Naive thymus-derived CD8-positive, alpha-beta T cell (primary cell): ENCODE measurements at regions not wholly inside any gene's neighbourhood (a gene's known extent, or its start where the extent isn't known, plus 50 kb on each side); places are given as distances from the start of the nearest gene placed in this dataset.
A peak's percentile ranks its signal among the peaks of the same experiment; 100 is the strongest.

Source experiments
- ATAC-seq, 2 donors: fragments of 150-1000 bp; cut with Tn5 transposase in 1 of 2; sonication (Bioruptor Pico), chemical (Tn5 transposase) in 1 of 2; 1 replicate in 1 of 2; 2 replicates in 1 of 2; pipeline ENCODE4 v1.10.0; 2021; ENCODE audit warnings: mild to moderate bottlenecking in 2 of 2, moderate library complexity in 2 of 2
- POLR2A ChIA-PET: fragments of 350-600 bp; sonication (Branson Sonifier 250); formaldehyde crosslinking; loops from one replicate; lab custom pipeline; 2021; ENCODE audit warnings: antibody characterized with exemption; lab: Charles Lee
- DNase-seq, 10 donors: peaks; one replicate each; pipeline versions ENCODE4 v3.0.0 to v3.0.0-alpha.2; 2020 to 2022
- H3K27ac Mint-ChIP-seq, 10 donors: one replicate each; pipeline ENCODE4 v1.8.0; 2020 to 2022; ENCODE audit warnings: mild to moderate bottlenecking in 10 of 10, mixed read lengths in 10 of 10, moderate library complexity in 4 of 10, inconsistent platforms in 1 of 10
- H3K27me3 Mint-ChIP-seq, 5 donors: one replicate each; pipeline ENCODE4 v1.8.0; 2021 to 2022; ENCODE audit warnings: mixed read lengths in 5 of 5
- H3K36me3 Mint-ChIP-seq, 3 donors: one replicate each; pipeline ENCODE4 v1.8.0; 2020 to 2022; ENCODE audit warnings: mixed read lengths in 3 of 3, mild to moderate bottlenecking in 2 of 3, inconsistent platforms in 1 of 3
- H3K4me1 Mint-ChIP-seq, 4 donors: one replicate each; pipeline ENCODE4 v1.8.0; 2021 to 2022; ENCODE audit warnings: mixed read lengths in 4 of 4
- H3K4me3 Mint-ChIP-seq, 10 donors: one replicate each; pipeline ENCODE4 v1.8.0; 2020 to 2022; ENCODE audit warnings: mild to moderate bottlenecking in 10 of 10, mixed read lengths in 10 of 10, moderate library complexity in 6 of 10, inconsistent platforms in 1 of 10
- H3K9me3 Mint-ChIP-seq, 9 donors: one replicate each; pipeline ENCODE4 v1.8.0; 2020 to 2022; ENCODE audit warnings: mixed read lengths in 9 of 9, mild to moderate bottlenecking in 3 of 9, inconsistent platforms in 1 of 9, moderate library complexity in 1 of 9

DNA sequence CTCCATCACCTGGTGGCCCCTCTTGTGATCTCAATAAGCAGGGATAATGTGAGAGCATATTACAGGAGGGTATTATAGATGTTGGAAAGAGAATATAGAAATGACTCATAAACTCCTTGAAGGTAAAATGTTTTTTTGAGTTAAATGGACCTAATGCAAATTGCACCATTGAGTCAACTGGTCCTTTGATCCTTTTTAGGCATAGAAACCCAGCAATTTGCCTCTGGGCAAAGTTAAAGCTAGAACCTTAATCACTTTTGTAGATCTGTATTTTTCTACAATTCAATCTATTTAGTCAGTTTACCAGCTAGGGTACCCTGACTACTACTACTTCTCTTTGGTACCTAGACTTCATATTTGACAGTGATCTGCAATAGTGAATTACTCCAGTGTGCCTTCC, 71.8 kb upstream of the RNF152 start:
- Mint-ChIP-seq H3K27ac (no peak overlapping the region), H3K4me1 (no peaks in the 10 kb centered on the region)
- POLR2A ChIA-PET, result no interaction called here

DNA sequence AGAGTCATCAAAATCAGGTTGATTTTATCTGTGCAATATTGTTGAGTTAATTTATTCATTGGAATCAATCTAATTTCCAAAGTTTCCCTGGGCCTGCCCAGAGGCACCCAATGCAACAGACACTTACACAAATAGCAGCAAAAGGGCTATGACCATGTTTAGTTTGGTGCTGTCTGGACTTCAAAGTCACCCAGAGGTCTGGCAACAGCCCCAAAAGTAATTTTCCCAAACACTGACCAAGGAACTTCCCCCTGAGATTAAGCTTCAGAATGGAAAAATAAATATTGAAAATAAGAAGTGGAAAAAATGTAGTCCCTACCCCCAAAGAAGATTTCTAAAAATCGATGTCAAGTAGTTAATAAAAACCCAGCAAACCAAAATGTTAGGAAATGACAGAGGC, 70.9 kb upstream of the RNF152 start:
- no peak overlapping the region for H3K4me3 Mint-ChIP-seq
- ATAC-seq (no peak), DNase-seq (no peak)
- POLR2A ChIA-PET, result no interaction called here
- peaks cover 0 to 10% (median 4%) of the 10 kb centered on the region in 5 donors for H3K27me3 Mint-ChIP-seq
- no peaks in the 10 kb centered on the region for H3K4me1 Mint-ChIP-seq
- no peak overlapping the region for H3K27ac Mint-ChIP-seq
- H3K36me3 Mint-ChIP-seq, result peaks cover 0 to 2% (median 0%) of the 10 kb centered on the region in 3 donors
- peaks cover 0 to 2% (median 0%) of the 10 kb centered on the region in 9 donors for H3K9me3 Mint-ChIP-seq

More for the DNA sequence above, 71.8 kb upstream of the RNF152 start:
- Mint-ChIP-seq H3K36me3 (peaks cover 0 to 2% (median 0%) of the 10 kb centered on the region in 3 donors), H3K9me3 (peaks cover 0 to 2% (median 0%) of the 10 kb centered on the region in 9 donors), H3K27me3 (peaks cover 0 to 8% (median 4%) of the 10 kb centered on the region in 5 donors), H3K4me3 (no peak overlapping the region)
- no peak for DNase-seq
- ATAC-seq, result no peak

DNA sequence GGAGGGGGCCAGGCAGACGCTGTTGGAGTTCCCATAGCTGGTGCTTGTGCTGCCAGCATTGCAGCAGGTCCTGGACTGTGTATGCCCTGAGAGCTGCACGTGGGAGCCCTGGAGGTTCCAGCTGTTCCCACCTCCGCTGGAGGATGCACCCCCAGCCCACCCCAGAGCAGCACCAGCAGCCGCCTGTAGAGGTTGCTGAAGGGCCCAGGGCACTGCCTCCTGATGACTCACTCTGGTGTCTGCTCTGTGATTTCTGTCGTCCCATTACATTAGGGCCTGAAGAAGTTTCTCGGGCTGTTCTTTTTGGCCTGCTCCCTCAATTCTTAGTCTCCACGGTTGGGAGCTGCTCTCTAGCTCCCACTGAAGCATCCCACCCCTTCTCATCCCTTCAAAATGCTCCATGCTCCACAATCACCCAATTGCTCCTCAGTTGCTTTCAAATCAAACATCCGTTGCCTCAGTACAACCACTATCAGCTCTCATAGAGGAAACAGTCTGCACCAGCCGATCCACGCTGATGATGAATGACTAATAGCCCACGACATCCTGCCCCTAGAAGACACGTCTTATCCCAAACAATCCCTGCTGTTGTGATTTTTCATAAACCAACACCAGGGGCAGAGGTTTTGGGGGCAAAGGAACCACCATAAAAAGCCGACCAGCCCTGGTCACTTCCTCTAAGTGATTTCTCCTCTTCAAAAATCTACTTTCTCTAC, 65.2 kb upstream of the RNF152 start:
- ATAC-seq (no peak), DNase-seq (no peak)
- Mint-ChIP-seq H3K9me3 (no peaks in the 10 kb centered on the region), H3K27ac (no peak overlapping the region), H3K27me3 (peaks cover 0 to 19% (median 5%) of the 10 kb centered on the region in 5 donors), H3K4me3 (no peak overlapping the region), H3K4me1 (no peaks in the 10 kb centered on the region), H3K36me3 (peaks cover 0 to 2% (median 0%) of the 10 kb centered on the region in 3 donors)
- POLR2A ChIA-PET, result no interaction called here

DNA sequence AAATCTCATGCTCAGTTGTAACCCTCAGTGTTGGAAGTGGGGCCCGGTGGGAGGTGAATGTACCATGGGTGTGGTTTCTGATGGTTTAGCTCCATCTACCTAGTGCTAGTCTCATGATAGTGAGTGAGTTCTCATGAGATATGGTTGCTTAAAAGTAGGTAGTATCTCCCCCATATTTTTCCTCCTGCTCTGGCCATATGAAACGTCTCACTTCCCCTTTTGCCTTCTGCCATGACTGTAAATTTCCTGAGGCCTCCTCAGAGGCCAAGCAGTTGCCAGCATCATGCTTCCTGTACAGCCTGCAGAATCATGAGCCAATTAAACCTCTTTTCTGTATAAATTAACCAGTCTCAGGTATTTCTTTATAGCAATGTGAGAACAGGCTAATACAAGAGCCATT, 62.8 kb upstream of the RNF152 start:
- no peaks in the 10 kb centered on the region for H3K9me3 Mint-ChIP-seq
- no peak overlapping the region for H3K27ac Mint-ChIP-seq
- POLR2A ChIA-PET, result no interaction called here
- H3K36me3 Mint-ChIP-seq, result no peaks in the 10 kb centered on the region
- peaks cover 0 to 11% (median 2%) of the 10 kb centered on the region in 4 donors for H3K4me1 Mint-ChIP-seq
- no peak for DNase-seq
- ATAC-seq, result no peak
- H3K27me3 Mint-ChIP-seq, result peaks cover 0 to 16% (median 5%) of the 10 kb centered on the region in 5 donors
- H3K4me3 Mint-ChIP-seq, result no peak overlapping the region

DNA sequence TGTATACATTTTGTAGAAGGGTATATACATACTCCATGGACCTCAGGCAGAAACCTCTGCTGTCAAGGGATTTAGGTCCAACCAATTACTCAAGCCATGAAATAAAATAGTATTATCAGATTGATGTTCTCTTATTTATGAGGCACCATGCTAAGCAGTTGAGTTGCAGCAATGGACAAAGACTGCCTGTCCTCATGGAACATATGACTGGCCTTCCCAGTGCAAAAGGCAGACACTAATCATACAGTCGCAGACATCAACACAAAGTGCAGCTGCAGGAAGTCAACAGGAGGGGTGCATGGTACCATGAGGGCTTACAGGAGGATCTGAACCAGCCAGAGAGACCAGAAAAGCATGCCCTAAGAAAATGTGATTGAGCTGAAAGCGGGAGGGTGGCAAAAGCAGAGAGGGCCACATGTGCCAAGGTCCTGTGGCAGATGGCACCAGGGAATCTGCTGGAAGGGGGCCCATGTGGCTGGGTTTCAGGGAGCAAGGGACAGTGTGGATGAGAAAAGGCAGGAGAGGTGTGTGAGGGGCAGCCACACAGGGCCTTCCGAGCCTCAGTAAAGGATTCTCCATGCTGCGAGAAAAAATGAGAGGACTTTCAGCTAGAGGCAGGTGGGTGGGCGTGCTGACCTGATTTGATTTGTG, 61.4 kb upstream of the RNF152 start:
- POLR2A ChIA-PET, result no interaction called here
- no peak for ATAC-seq
- peak overlapping the region in 2 of 10 donors; percentile 20 to 39 for H3K27ac Mint-ChIP-seq
- H3K36me3 Mint-ChIP-seq, result no peaks in the 10 kb centered on the region
- no peaks in the 10 kb centered on the region for H3K9me3 Mint-ChIP-seq
- peaks cover 0 to 11% (median 8%) of the 10 kb centered on the region in 5 donors for H3K27me3 Mint-ChIP-seq
- no peak for DNase-seq
- H3K4me3 Mint-ChIP-seq, result no peak overlapping the region
- H3K4me1 Mint-ChIP-seq, result peaks cover 0 to 12% (median 2%) of the 10 kb centered on the region in 4 donors

DNA sequence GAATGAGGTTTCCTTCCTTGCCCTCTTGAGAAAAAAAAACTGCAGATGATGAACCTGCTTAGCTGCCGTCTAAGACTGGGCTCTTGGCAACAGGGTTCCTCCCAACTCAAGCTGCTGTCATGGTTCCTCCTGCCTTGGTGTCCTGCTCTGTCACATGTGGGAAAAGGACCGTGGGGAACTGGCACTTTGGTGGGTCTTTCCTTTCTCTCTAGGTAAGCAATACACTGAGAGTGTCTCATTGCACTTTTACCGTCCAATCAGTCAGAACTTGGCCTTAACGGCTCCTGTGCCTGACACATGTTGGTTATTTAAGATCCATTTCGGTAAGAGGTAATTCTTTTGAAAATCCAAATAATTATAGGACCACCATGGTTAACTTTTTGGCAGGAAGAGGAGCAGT, 60.8 kb upstream of the RNF152 start:
- ATAC-seq (no peak), DNase-seq (no peak)
- POLR2A ChIA-PET, result no interaction called here
- no peak overlapping the region for H3K4me3 Mint-ChIP-seq
- H3K27me3 Mint-ChIP-seq, result peaks cover 0 to 11% (median 8%) of the 10 kb centered on the region in 5 donors
- peaks cover 0 to 17% (median 2%) of the 10 kb centered on the region in 4 donors for H3K4me1 Mint-ChIP-seq
- no peaks in the 10 kb centered on the region for H3K9me3 Mint-ChIP-seq
- H3K36me3 Mint-ChIP-seq, result no peaks in the 10 kb centered on the region
- H3K27ac Mint-ChIP-seq, result no peak overlapping the region

DNA sequence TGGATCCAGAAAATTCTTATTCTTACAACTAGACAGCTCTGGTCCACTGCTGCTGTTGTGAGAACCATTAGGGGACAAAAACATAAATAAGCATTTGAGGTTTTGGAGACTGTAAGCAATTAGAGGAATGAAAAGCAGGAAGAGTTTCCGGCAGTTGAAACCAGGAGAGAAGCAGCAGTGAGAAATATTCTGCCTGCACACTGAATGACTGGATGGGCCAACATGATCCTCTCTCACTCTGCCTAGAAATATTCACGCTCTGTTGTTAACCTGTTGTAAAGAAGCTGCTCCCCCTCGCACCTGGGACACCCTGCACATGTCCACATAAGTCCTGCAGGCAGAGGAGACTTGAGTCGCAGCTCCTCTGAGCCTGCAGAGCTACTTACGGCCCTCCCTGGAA, 60.4 kb upstream of the RNF152 start:
- POLR2A ChIA-PET, result no interaction called here
- Mint-ChIP-seq H3K4me1 (peaks cover 0 to 19% (median 2%) of the 10 kb centered on the region in 4 donors), H3K27me3 (peaks cover 0 to 9% (median 8%) of the 10 kb centered on the region in 5 donors), H3K4me3 (no peak overlapping the region), H3K36me3 (no peaks in the 10 kb centered on the region), H3K27ac (no peak overlapping the region), H3K9me3 (no peaks in the 10 kb centered on the region)
- ATAC-seq (no peak), DNase-seq (no peak)

DNA sequence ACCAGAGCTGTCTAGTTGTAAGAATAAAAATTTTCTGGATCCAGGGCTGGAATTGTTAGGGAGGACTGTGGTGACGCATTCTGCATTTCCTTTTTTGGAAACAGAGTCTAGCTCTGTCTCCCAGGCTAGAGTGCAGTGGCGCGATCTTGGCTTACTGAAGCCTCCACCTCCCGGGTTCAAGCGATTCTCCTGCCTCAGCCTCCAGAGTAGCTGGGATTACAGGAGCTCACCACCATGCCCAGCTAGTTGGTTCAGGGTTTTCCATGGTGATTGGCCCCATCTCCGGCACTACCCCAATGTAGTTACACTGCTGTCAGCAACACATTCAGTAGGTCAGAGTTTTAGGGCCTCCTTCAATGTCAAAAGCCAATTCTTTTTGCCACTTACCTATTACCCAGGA, 58.6 kb upstream of the RNF152 start:
- Mint-ChIP-seq H3K27ac (no peak overlapping the region), H3K4me1 (peaks cover 0 to 19% (median 2%) of the 10 kb centered on the region in 4 donors), H3K36me3 (no peaks in the 10 kb centered on the region), H3K9me3 (no peaks in the 10 kb centered on the region), H3K4me3 (no peak overlapping the region), H3K27me3 (peaks cover 0 to 15% (median 7%) of the 10 kb centered on the region in 5 donors)
- ATAC-seq (no peak), DNase-seq (no peak)
- POLR2A ChIA-PET, result no interaction called here

DNA sequence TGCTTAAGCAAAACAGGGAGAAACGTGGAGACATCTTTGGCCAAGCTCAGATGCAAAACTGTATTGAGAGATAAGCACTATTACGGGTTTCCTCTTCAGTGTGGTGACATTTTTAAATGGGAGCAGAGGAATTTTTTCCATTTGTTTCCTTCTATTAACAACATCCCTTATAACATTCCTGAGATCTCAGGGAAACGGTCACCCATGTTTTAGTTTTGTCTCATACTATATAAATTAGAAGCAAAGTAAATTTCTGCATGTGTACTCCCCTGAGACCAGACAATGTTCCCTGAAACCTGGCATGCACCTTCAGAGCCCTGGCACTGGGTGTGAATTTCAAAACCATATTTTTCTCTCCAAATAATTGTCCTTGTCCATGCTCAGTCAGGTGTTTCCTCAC, 57.6 kb upstream of the RNF152 start:
- H3K9me3 Mint-ChIP-seq, result no peaks in the 10 kb centered on the region
- DNase-seq (no peak), ATAC-seq (no peak)
- H3K4me1 Mint-ChIP-seq, result peaks cover 0 to 19% (median 2%) of the 10 kb centered on the region in 4 donors
- POLR2A ChIA-PET, result no interaction called here
- no peak overlapping the region for H3K27ac Mint-ChIP-seq
- peaks cover 0 to 19% (median 8%) of the 10 kb centered on the region in 5 donors for H3K27me3 Mint-ChIP-seq
- H3K36me3 Mint-ChIP-seq, result no peaks in the 10 kb centered on the region
- no peak overlapping the region for H3K4me3 Mint-ChIP-seq

DNA sequence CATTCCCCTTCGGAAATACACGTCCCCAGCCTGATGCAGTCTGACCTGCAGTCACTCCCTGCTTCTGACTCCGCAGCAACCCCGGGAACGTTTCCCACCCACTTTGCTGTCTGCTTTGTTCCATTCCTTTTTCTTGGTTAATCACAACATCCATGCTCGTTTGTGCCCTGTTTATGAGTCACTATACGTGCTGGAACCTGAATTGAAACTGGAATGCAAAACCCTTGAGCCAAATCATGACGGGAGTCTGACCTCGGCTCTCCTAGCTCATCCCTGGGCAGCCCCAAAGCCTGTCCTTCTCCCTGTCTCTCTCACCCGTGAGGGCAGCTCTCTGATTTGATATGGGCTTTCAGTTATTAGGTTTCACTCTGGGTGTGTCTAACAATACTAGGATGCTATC, 57.1 kb upstream of the RNF152 start:
- POLR2A ChIA-PET, result no interaction called here
- Mint-ChIP-seq H3K27ac (no peak overlapping the region), H3K4me3 (no peak overlapping the region), H3K4me1 (peaks cover 0 to 19% (median 2%) of the 10 kb centered on the region in 4 donors), H3K27me3 (peaks cover 0 to 19% (median 8%) of the 10 kb centered on the region in 5 donors), H3K9me3 (no peaks in the 10 kb centered on the region), H3K36me3 (no peaks in the 10 kb centered on the region)
- DNase-seq (no peak), ATAC-seq (no peak)

DNA sequence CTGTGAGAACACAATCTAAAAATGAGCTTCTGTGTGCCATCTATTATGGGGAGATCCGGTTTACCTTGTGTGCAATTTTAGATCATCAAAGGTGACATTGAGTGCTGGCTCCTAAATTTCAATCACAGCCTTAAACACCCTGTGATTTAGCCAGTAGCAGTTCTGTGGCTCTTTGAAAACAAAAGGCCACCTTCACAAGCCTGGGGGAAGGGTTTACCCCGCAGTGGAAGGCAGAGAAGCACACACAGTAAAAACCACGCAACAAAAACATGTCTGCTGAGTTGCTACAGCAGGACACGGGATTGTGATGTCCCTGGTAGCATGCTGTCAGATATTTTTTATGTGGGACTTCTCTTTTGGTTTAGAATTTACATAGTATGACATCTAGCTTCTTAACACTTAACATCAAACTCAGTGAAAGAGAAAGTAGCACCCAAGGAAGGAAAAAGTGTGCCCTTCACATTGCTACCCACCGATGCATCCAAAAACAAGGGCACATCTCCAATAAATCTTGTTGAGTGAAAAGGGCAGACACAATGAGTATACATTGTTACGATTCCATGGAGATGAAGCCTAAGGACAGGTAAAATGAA, 56.1 kb upstream of the RNF152 start:
- Mint-ChIP-seq H3K27ac (peak overlapping the region in 1 of 10 donors; percentile 53), H3K9me3 (no peaks in the 10 kb centered on the region), H3K4me1 (peaks cover 0 to 19% (median 2%) of the 10 kb centered on the region in 4 donors), H3K36me3 (no peaks in the 10 kb centered on the region), H3K4me3 (no peak overlapping the region), H3K27me3 (peaks cover 0 to 19% (median 8%) of the 10 kb centered on the region in 5 donors)
- ATAC-seq, result no peak
- DNase-seq, result no peak
- POLR2A ChIA-PET, result no interaction called here

DNA sequence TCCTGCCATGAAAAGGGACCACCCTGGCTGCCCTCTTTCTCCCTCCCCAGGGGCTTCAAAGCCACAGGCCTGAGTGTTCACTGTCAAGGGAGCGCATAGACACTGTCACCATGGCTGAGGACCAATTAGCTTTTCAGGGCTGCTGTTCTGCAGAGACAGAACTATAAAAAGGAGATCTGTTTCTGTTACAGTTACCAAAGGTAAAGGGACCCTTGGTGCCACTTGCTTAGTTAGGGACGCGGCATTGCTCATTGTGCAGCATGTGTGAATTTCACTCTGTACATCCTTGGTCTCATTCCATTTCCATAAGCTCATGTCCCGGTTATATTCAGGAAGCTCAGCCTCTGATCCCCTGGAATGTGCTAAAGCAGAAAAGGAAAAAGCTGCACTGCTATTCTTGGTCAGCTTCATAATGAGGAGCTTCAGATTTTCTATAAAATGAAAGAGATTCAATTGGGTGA, 55.5 kb upstream of the RNF152 start:
- H3K4me1 Mint-ChIP-seq, result peaks cover 0 to 22% (median 2%) of the 10 kb centered on the region in 4 donors
- peaks cover 0 to 19% (median 8%) of the 10 kb centered on the region in 5 donors for H3K27me3 Mint-ChIP-seq
- H3K4me3 Mint-ChIP-seq, result no peak overlapping the region
- POLR2A ChIA-PET, result interaction anchor here (0.6 kb wide), 1 partner anchor 755 kb away, joined by 3 read pairs; no protein-coding TSS in a partner anchor
- H3K27ac Mint-ChIP-seq, result peak overlapping the region in 1 of 10 donors; percentile 53
- H3K36me3 Mint-ChIP-seq, result no peaks in the 10 kb centered on the region
- H3K9me3 Mint-ChIP-seq, result no peaks in the 10 kb centered on the region
- DNase-seq (no peak), ATAC-seq (no peak)

DNA sequence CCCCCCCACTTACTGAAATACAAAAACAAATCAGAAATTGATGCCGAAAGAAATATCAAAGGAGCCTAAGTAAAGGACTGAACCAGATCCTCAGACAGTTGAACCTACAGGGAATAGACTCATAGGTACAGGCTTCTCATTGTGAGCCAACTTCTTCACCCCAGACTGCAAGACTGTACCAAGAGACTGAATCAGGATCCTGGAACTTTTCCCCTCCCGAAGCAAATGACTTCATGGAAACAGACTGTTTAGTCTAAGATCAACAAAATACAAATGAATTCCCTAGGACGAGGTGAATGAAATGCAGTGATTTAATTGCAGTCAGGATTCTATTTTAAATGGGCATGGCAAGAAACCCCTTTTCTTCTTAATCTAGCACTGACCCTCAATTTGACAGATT, 53.6 kb upstream of the RNF152 start:
- Mint-ChIP-seq H3K4me1 (peaks cover 2 to 23% (median 10%) of the 10 kb centered on the region in 4 donors), H3K4me3 (no peak overlapping the region), H3K27me3 (peaks cover 0 to 19% (median 7%) of the 10 kb centered on the region in 5 donors), H3K36me3 (no peaks in the 10 kb centered on the region), H3K9me3 (peaks cover 0 to 1% (median 0%) of the 10 kb centered on the region in 9 donors), H3K27ac (no peak overlapping the region)
- DNase-seq (no peak), ATAC-seq (no peak)
- POLR2A ChIA-PET, result no interaction called here
